HG02970 (cell line): ENCODE measurements at regions not wholly inside any gene's neighbourhood (a gene's known extent, or its start where the extent isn't known, plus 50 kb on each side); places are given as distances from the start of the nearest gene placed in this dataset.

Experiments used
- ATAC-seq: cut with Tn5 transposase; IDR thresholded peaks from one replicate; pipeline ENCODE4 v1.9.1; 2021; ENCODE audit warnings: mild to moderate bottlenecking, moderate library complexity, moderate number of reproducible peaks; ENCODE audit not compliant: unreplicated experiment, low FRiP score

DNA sequence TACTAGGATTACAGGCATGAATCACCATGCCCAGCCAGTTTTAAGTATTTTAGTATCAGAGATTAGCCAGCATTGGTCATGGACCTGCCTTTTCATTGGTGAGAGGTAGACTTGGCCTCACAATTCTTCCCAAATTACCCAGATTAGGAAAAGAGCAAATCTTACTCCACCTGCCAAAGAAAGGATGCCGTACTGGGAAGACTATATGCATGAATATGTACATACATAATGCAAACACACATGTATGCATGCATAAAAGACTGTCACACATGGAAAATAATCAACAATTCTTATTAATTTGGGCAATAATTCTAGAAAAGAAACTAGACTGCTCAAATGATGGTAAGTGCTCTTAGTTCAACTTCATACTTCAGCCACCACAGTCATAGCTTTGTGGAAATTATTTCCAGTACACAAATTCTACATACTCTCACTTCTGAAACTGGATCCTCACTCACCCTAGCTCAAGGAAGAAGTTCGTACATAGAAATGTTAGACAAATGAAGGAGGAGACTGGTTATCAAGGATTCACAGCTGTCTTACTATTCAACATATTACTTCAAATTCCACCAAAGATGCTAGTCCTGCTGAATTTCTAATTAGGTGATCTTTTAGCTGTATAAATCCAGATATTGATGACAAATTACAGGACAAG, 73.7 kb downstream of the MINAR2 start:
- ATAC-seq, result no peak

DNA sequence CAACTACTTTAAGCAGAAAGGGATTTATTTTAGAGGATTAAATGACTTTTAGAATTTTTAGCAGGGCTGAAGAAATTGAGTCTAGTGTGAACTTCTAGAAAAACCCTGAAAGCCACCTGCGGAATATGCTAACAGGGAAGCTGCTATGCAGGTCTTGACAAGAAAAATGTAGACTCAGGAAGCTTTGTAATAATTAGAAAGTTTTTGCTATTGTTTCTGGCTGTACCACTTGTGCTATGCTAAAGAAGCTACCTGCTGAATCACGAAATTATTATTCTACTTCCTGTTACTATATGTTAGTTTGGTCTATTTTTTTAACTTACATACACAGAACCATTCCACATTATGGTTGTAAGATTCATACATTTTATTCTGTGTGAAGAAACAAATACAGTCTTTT, 74.0 kb upstream of the CHSY3 start:
- ATAC-seq, result no peak

DNA sequence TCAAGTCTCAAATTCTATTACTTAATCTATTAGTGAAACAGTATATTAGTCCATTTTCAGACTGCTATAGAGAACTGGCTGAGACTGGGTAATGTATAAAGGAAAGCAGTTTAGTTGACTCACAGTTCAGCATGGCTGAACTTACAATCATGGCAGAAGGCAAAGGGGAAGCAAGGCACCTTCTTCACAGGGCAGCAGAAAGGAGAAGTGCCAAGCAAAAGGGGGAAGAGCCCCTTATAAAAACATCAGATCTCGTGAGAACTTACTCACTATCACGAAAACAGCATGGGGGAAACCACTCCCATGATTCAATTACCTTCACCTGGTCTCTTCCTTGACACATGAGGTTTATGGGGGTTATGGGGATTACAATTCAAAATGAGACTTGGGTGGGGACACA, 67.9 kb upstream of the CHSY3 start:
- no peak for ATAC-seq

- ATAC-seq, result no peak
Observed at GRCh38 chr5:129844764-129845163, 59.5 kb upstream of the CHSY3 start.

DNA sequence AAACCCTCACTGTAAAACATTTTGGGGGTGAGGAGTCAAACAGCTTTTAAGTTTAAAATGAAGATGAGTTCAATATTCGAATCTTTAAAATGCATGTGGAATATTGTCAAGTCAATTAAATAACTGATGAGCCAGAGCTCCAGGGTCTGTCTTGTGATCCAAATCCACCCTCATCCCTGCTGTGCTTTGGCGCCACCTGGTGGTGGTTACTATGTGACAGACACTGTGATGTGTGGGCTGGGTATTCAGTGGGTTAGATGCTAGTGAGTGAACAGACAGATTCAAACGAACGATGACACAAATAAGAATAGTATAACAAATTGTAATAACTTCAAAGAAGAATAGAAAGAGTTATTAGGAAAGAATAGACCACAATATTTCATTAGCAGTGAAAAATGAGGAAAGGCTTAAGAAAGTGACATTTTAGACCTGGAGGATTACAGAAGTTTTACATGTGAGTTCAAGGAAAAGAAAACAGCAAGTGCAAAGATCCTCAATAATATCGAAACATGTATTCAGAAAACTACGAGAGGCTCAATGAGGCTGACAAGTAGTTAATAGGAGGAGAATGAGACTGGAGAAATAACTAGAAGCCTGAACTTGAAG, 51.4 kb upstream of the CHSY3 start:
- ATAC-seq, result peak; percentile 97

DNA sequence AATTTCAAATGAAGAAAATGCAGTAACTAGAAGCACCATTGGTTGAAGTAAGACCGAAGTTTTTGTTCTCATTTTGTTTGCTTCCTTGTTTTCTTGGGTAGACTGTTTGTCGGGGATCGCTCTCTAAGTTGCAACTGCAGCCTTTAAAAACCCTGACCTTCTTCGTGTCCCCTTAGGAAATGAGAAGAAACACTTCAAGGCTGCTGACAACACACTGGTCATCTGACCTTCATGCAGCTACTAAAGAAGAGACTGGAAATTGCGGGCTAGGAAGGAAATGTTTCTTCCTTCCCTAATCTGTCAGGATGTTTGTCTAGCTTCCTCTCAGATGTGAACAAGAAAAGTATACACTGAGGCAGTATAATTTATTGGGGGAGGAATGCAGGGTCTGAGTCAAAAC, 50.7 kb upstream of the CHSY3 start:
- ATAC-seq, result no peak
